ENCODE measurements at regions not wholly inside any gene's neighbourhood (a gene's known extent, or its start where the extent isn't known, plus 50 kb on each side); places are given as distances from the start of the nearest gene placed in this dataset.

- DNase-seq, result no peak
Measured at GRCh38 chr9:107693625-107694326, 204.2 kb upstream of the KLF4 start.

GRCh38 chr9:107691664-107692063, 202.1 kb upstream of the KLF4 start:
- DNase-seq, result no peak

GRCh38 chr9:107690021-107690420, 200.5 kb upstream of the KLF4 start:
- no peak for DNase-seq

- no peak for DNase-seq
Measured at GRCh38 chr9:107688728-107689127, 199.2 kb upstream of the KLF4 start.

GRCh38 chr9:107685901-107686300, 196.3 kb upstream of the KLF4 start:
- no peak for DNase-seq

- no peak for DNase-seq
Measured at GRCh38 chr9:107685376-107685775, 195.8 kb upstream of the KLF4 start.

GRCh38 chr9:107684224-107684623, 194.7 kb upstream of the KLF4 start:
- DNase-seq, result no peak

- DNase-seq, result no peak
Measured at GRCh38 chr9:107683566-107683965, 194.0 kb upstream of the KLF4 start.

GRCh38 chr9:107681988-107682387, 192.4 kb upstream of the KLF4 start:
- DNase-seq, result no peak

- DNase-seq, result no peak
Measured at GRCh38 chr9:107675351-107676259, 186.0 kb upstream of the KLF4 start.

GRCh38 chr9:107674721-107675277, 185.2 kb upstream of the KLF4 start:
- DNase-seq, result no peak

- no peak for DNase-seq
Measured at GRCh38 chr9:107673861-107674720, 184.5 kb upstream of the KLF4 start.

- no peak for DNase-seq
Measured at GRCh38 chr9:107671588-107671987, 182.0 kb upstream of the KLF4 start.

- no peak for DNase-seq
Measured at GRCh38 chr9:107669422-107669821, 179.9 kb upstream of the KLF4 start.

- no peak for DNase-seq
Measured at GRCh38 chr9:107667231-107668070, 177.9 kb upstream of the KLF4 start.

GRCh38 chr9:107665057-107665456, 175.5 kb upstream of the KLF4 start:
- no peak for DNase-seq

GRCh38 chr9:107660976-107661375, 171.4 kb upstream of the KLF4 start:
- no peak for DNase-seq

GRCh38 chr9:107653263-107653821, 163.8 kb upstream of the KLF4 start:
- DNase-seq, result no peak

- DNase-seq, result no peak
Measured at GRCh38 chr9:107650995-107651394, 161.4 kb upstream of the KLF4 start.

- no peak for DNase-seq
Measured at GRCh38 chr9:107650321-107650720, 160.8 kb upstream of the KLF4 start.

GRCh38 chr9:107648153-107648715, 158.7 kb upstream of the KLF4 start:
- no peak for DNase-seq
